Left lung (tissue), 4 donors: ENCODE measurements at regions not wholly inside any gene's neighbourhood (a gene's known extent, or its start where the extent isn't known, plus 50 kb on each side); places are given as distances from the start of the nearest gene placed in this dataset.

Experiments used
- ATAC-seq: fragments of 200-7000 bp; cut with Tn5 transposase; one replicate; pipeline ENCODE4 v1.9.1; 2020; ENCODE audit warnings: moderate library complexity
- DNase-seq, 4 donors: peaks; one replicate each; pipeline ENCODE4 v3.0.0-alpha.2; 2013 to 2020
- H3K27ac ChIP-seq, 2 donors: fragments of 200-600 bp; sonication (generic) in 1 of 2; one replicate each; pipeline versions ENCODE4 v1.5.0 to v1.8.0; 2020 to 2021
- H3K27me3 ChIP-seq, 2 donors: fragments of 200-600 bp; sonication (generic) in 1 of 2; one replicate each; pipeline versions ENCODE4 v1.5.0 to v1.8.0; 2020 to 2021
- H3K36me3 ChIP-seq, 2 donors: fragments of 200-600 bp; sonication (generic) in 1 of 2; one replicate each; pipeline versions ENCODE4 v1.5.0 to v1.8.0; 2020 to 2021
- H3K4me1 ChIP-seq, 2 donors: fragments of 200-600 bp; one replicate each; pipeline ENCODE4 v1.8.0; 2021
- H3K4me3 ChIP-seq, 2 donors: fragments of 200-600 bp; sonication (generic) in 1 of 2; one replicate each; pipeline versions ENCODE4 v1.5.0 to v1.8.0; 2020 to 2021; ENCODE audit warnings: mild to moderate bottlenecking in 1 of 2
- H3K9me3 ChIP-seq, 2 donors: fragments of 200-600 bp; sonication (generic) in 1 of 2; one replicate each; pipeline versions ENCODE4 v1.5.0 to v1.8.0; 2020 to 2021
- intact Hi-C, 2 donors: fragments of 100-400 bp; cut with DNase I; formaldehyde crosslinking; loops; one replicate each; pipeline versions ENCODE4 v1.11.2 to v1.14.2; 2022
- TF ChIP-seq, protein P1 (sequence below), 2 donors: fragments of 200-600 bp; sonication (generic) in 1 of 2; IDR thresholded peaks; one replicate each; pipeline versions ENCODE4 v1.5.0 to v1.8.0; 2021; ENCODE audit warnings: antibody characterized with exemption in 2 of 2
- donor health status: DM: no; HTN: yes; CAD: no.
- donor health status: DM: no; HTN: no; CAD: no.

GRCh38 chr19:5392486-5392885 is 51.9 kb upstream of the PTPRS start:
- Histone ChIP-seq H3K4me3 (no peak overlapping the region), H3K36me3 (no peaks in the 10 kb centered on the region), H3K4me1 (no peaks in the 10 kb centered on the region), H3K9me3 (no peaks in the 10 kb centered on the region), H3K27me3 (peaks cover 33 to 73% of the 10 kb centered on the region in 2 donors), H3K27ac (no peak overlapping the region)
- DNase-seq (no peak), ATAC-seq (no peak)
- TF ChIP-seq, protein P1, sequence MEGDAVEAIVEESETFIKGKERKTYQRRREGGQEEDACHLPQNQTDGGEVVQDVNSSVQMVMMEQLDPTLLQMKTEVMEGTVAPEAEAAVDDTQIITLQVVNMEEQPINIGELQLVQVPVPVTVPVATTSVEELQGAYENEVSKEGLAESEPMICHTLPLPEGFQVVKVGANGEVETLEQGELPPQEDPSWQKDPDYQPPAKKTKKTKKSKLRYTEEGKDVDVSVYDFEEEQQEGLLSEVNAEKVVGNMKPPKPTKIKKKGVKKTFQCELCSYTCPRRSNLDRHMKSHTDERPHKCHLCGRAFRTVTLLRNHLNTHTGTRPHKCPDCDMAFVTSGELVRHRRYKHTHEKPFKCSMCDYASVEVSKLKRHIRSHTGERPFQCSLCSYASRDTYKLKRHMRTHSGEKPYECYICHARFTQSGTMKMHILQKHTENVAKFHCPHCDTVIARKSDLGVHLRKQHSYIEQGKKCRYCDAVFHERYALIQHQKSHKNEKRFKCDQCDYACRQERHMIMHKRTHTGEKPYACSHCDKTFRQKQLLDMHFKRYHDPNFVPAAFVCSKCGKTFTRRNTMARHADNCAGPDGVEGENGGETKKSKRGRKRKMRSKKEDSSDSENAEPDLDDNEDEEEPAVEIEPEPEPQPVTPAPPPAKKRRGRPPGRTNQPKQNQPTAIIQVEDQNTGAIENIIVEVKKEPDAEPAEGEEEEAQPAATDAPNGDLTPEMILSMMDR (IDR thresholded peaks at IDR 0.05): no peak
- intact Hi-C loops: no loop called here

DNA sequence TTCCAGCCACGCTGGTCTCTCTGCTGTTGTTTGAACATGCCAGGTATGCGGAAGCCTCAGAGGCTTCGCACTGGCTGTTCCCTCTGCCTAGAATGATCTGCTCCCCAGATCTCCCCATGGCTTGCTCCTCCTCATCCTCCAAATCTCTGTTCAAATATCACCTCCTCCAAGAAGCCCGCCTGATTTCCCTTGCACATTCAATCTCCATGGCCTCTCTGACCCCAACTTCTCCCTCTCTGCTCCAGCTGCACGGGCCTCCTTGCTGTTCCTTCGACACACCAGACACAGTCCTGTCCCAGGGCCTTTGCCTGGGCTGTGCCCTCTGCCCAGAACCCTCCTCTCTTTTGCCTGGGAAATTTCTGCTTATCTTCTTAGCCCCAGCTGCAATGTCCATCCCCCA is 52.5 kb upstream of the PTPRS start:
- H3K9me3 ChIP-seq: no peaks in the 10 kb centered on the region
- no peak for DNase-seq
- peaks cover 33 to 79% of the 10 kb centered on the region in 2 donors for H3K27me3 ChIP-seq
- no peaks in the 10 kb centered on the region for H3K36me3 ChIP-seq
- no peaks in the 10 kb centered on the region for H3K4me1 ChIP-seq
- ATAC-seq: no peak
- intact Hi-C loops: no loop called here
- TF ChIP-seq, protein P1 (IDR thresholded peaks at IDR 0.05): no peak
- no peak overlapping the region for H3K4me3 ChIP-seq
- H3K27ac ChIP-seq: no peak overlapping the region

DNA sequence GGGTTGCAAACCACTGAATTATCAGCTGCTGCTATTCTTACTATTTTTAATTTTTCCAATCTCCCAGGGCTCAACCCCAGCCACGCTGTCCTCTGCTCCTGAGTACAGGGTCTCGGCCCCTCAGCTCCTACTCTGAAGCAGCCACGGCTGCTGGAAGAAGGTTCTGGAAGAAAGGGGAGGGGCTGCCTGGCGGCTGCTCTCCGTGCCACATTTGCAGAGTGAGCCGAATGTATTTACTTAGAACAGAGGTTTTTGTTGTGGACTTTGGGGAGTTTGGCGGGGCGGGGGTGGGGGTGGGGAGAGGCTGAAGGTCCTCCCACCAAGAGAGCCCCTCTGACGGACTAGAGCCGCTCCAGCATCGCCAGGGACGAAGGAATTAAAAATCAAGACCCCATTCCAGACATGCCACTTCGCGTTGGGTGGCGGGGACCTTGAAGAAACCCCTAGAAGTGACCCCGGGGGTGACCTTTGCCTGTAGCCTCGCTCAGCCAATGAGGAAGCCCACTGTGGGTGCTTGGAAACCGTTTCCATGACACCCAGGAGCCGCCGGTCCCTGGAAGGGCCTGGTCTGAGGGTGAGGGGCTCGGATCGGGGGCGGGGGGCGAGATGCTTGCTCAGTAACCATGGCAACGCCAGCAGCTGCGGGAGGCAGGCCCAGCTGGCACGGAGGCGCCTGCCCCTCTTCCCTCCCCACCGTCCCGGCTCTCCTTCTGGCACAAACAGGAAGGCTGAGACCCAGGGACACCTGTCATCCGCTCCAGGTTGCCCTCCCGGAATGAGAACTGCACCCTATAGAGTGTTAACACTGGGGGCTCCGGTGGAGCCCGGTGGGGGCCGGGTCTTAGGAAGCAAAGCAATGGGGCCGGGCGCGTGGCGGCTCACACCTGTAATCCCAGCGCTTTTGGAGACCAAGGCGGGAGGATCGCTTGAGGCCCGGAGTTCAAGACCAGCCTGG is 54.2 kb upstream of the PTPRS start:
- Histone ChIP-seq H3K4me1 (no peaks in the 10 kb centered on the region), H3K27ac (no peak overlapping the region), H3K36me3 (no peaks in the 10 kb centered on the region), H3K9me3 (no peaks in the 10 kb centered on the region), H3K27me3 (peaks cover 33 to 95% of the 10 kb centered on the region in 2 donors), H3K4me3 (no peak overlapping the region)
- ATAC-seq (no peak), DNase-seq (no peak)
- intact Hi-C loops: no loop called here
- TF ChIP-seq, protein P1 (IDR thresholded peaks at IDR 0.05): no peak

GRCh38 chr19:5395556-5395955 is 54.9 kb upstream of the PTPRS start:
- Histone ChIP-seq H3K27ac (no peak overlapping the region), H3K9me3 (no peaks in the 10 kb centered on the region), H3K4me3 (no peak overlapping the region), H3K4me1 (no peaks in the 10 kb centered on the region), H3K36me3 (no peaks in the 10 kb centered on the region), H3K27me3 (peaks cover 33 to 96% of the 10 kb centered on the region in 2 donors)
- ATAC-seq: no peak
- DNase-seq: no peak
- TF ChIP-seq, protein P1 (IDR thresholded peaks at IDR 0.05): no peak
- intact Hi-C loops: no loop called here

GRCh38 chr19:5396096-5396939 is 55.7 kb upstream of the PTPRS start:
- peaks cover 33 to 88% of the 10 kb centered on the region in 2 donors for H3K27me3 ChIP-seq
- DNase-seq: no peak
- H3K9me3 ChIP-seq: no peaks in the 10 kb centered on the region
- H3K27ac ChIP-seq: no peak overlapping the region
- no peak overlapping the region for H3K4me3 ChIP-seq
- no peak for ATAC-seq
- H3K4me1 ChIP-seq: no peaks in the 10 kb centered on the region
- TF ChIP-seq, protein P1 (IDR thresholded peaks at IDR 0.05): no peak
- intact Hi-C loops: no loop called here
- no peaks in the 10 kb centered on the region for H3K36me3 ChIP-seq
